AG04449 (cell line): ENCODE measurements at regions not wholly inside any gene's neighbourhood (a gene's known extent, or its start where the extent isn't known, plus 50 kb on each side); places are given as distances from the start of the nearest gene placed in this dataset.

Source experiments
- CTCF ChIA-PET: fragments of 350-600 bp; formaldehyde crosslinking; extraction: SDS; loops from one replicate; lab custom pipeline; 2021; ENCODE audit warnings: antibody characterized with exemption; lab: Yijun Ruan, JAX
- POLR2A ChIA-PET: fragments of 400-600, 350-600 bp; formaldehyde crosslinking; extraction: SDS; loops from one replicate; lab custom pipeline; 2020; ENCODE audit warnings: antibody characterized with exemption, inconsistent platforms; lab: Yijun Ruan, JAX
- DNase-seq: peaks from one replicate; pipeline ENCODE4 v3.0.0-alpha.2; 2010; ENCODE audit warnings: low read depth, low spot score
- H3K4me3 ChIP-seq: 2 replicates; pipeline ENCODE4 v1.5.1; 2011; ENCODE audit warnings: low read depth, mild to moderate bottlenecking, control low read depth, low read length
- CTCF ChIP-seq: IDR thresholded peaks from one replicate; pipeline ENCODE4 v1.5.1; 2011; ENCODE audit warnings: mild to moderate bottlenecking, moderate library complexity, low read length, control low read depth, inconsistent platforms; ENCODE audit not compliant: insufficient read depth; ENCODE audit errors: missing control alignments

GRCh38 chr22:47592791-47593190 lies 830.3 kb downstream of the TBC1D22A start:
- TF ChIP-seq CTCF = no peak
- no peak overlapping the region for H3K4me3 ChIP-seq
- ChIA-PET CTCF (no interaction called here), POLR2A (no interaction called here)
- no peak for DNase-seq

GRCh38 chr22:47591709-47592108 lies 829.3 kb downstream of the TBC1D22A start:
- no peak for TF ChIP-seq CTCF
- CTCF ChIA-PET = no interaction called here
- no peak overlapping the region for H3K4me3 ChIP-seq
- DNase-seq = no peak
- POLR2A ChIA-PET = no interaction called here

DNA sequence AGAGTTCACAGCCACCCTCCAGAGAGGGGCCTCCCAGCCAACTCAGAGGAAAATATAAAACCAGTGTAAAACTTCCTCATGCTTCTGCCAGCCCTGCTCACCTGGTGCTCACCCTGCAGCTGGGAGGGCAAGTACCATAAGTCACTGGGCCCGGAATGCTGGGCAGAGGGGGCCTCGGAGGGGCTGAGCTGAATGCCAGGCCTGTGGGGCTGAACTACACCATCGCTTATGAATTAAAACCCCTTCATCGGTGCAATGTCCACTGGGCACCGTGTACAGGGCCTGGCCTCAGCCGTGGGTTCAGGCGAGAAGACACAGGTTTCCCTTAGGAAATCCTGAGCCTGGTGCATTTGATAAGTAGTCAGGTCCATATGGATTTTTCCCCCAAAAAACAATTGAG lies 828.6 kb downstream of the TBC1D22A start:
- ChIA-PET CTCF (no interaction called here), POLR2A (no interaction called here)
- no peak overlapping the region for H3K4me3 ChIP-seq
- TF ChIP-seq CTCF = no peak
- DNase-seq = no peak

- no peak for DNase-seq
- TF ChIP-seq CTCF = no peak
- ChIA-PET POLR2A (no interaction called here), CTCF (no interaction called here)
- H3K4me3 ChIP-seq = no peak overlapping the region
Measured at GRCh38 chr22:47589271-47590250, 827.1 kb downstream of the TBC1D22A start.

- POLR2A ChIA-PET = no interaction called here
- no peak for DNase-seq
- no peak overlapping the region for H3K4me3 ChIP-seq
- CTCF ChIA-PET = no interaction called here
- TF ChIP-seq CTCF = no peak
Measured at GRCh38 chr22:47588578-47588960, 826.1 kb downstream of the TBC1D22A start.

- ChIA-PET POLR2A (no interaction called here), CTCF (no interaction called here)
- TF ChIP-seq CTCF = no peak
- no peak overlapping the region for H3K4me3 ChIP-seq
- no peak for DNase-seq
Measured at GRCh38 chr22:47587861-47588577, 825.6 kb downstream of the TBC1D22A start.
